BJ (cell line): ENCODE measurements at regions not wholly inside any gene's neighbourhood (a gene's known extent, or its start where the extent isn't known, plus 50 kb on each side); places are given as distances from the start of the nearest gene placed in this dataset.

ENCODE experiments used
- CTCF ChIA-PET: fragments of 350-600 bp; formaldehyde crosslinking; extraction: SDS; loops from one replicate; lab custom pipeline; 2021; ENCODE audit warnings: antibody characterized with exemption, inconsistent platforms; lab: Yijun Ruan, JAX
- POLR2A ChIA-PET: fragments of 300-600 bp; sonication (Branson Sonifier 250); formaldehyde crosslinking; extraction: SDS; loops from one replicate; lab custom pipeline; 2021; ENCODE audit warnings: antibody characterized with exemption; lab: Charles Lee
- DNase-seq: peaks from one replicate; pipeline ENCODE4 v3.0.0-alpha.2; 2011; ENCODE audit warnings: low read depth
- H3K27me3 ChIP-seq: 2 replicates; pipeline ENCODE4 v1.6.0; 2011; ENCODE audit warnings: low read length; ENCODE audit not compliant: control insufficient read depth, insufficient read depth
- H3K36me3 ChIP-seq: 2 replicates; pipeline ENCODE4 v1.5.1; 2011; ENCODE audit warnings: low read length; ENCODE audit not compliant: control insufficient read depth, insufficient read depth
- H3K4me3 ChIP-seq: 2 replicates; pipeline ENCODE4 v1.5.1; 2011; ENCODE audit warnings: low read depth, mild to moderate bottlenecking, control low read depth, low read length
- CTCF ChIP-seq: IDR thresholded peaks from 2 replicates; pipeline ENCODE4 v1.5.1; 2011; ENCODE audit warnings: low read depth, mild to moderate bottlenecking, control low read depth, inconsistent platforms, low read length, moderate library complexity; ENCODE audit not compliant: insufficient read depth

- no peak overlapping the region for H3K4me3 ChIP-seq
- H3K36me3 ChIP-seq, result no peaks in the 10 kb centered on the region
- TF ChIP-seq CTCF, result no peak
- ChIA-PET POLR2A (no interaction called here), CTCF (interaction anchor here (0.7 to 1.2 kb wide), 2 partner anchors 12 to 87 kb away, joined by 3 read pairs; no protein-coding TSS in a partner anchor)
- peaks cover under 1% of the 10 kb centered on the region for H3K27me3 ChIP-seq
- DNase-seq, result no peak
Measured at GRCh38 chr9:129252937-129253802, 75.1 kb upstream of the IER5L start.

GRCh38 chr9:129250786-129251185, 72.7 kb upstream of the IER5L start:
- Histone ChIP-seq H3K36me3 (no peaks in the 10 kb centered on the region), H3K4me3 (no peak overlapping the region), H3K27me3 (peaks cover 2% of the 10 kb centered on the region)
- POLR2A ChIA-PET, result no interaction called here
- DNase-seq, result no peak
- no peak for TF ChIP-seq CTCF
- CTCF ChIA-PET, result interaction anchor here (1.0 kb wide), 1 partner anchor 13 kb away, joined by 4 read pairs; no protein-coding TSS in a partner anchor

- ChIA-PET POLR2A (no interaction called here), CTCF (interaction anchor here (0.6 to 1.6 kb wide), 4 partner anchors 9 to 364 kb away, joined by 3 to 4 read pairs (median 3); no protein-coding TSS in a partner anchor)
- Histone ChIP-seq H3K36me3 (no peaks in the 10 kb centered on the region), H3K4me3 (no peak overlapping the region), H3K27me3 (peaks cover 2% of the 10 kb centered on the region)
- DNase-seq, result no peak
- no peak for TF ChIP-seq CTCF
Measured at GRCh38 chr9:129247285-129248153, 69.5 kb upstream of the IER5L start.

GRCh38 chr9:129245276-129245675, 67.2 kb upstream of the IER5L start:
- DNase-seq, result no peak
- Histone ChIP-seq H3K36me3 (no peaks in the 10 kb centered on the region), H3K4me3 (no peak overlapping the region), H3K27me3 (peaks cover 2% of the 10 kb centered on the region)
- POLR2A ChIA-PET, result no interaction called here
- TF ChIP-seq CTCF, result no peak
- CTCF ChIA-PET, result no interaction called here

GRCh38 chr9:129242971-129243561, 65.0 kb upstream of the IER5L start:
- POLR2A ChIA-PET, result no interaction called here

More at GRCh38 chr9:129242971-129243561, 65.0 kb upstream of the IER5L start:
- peaks cover under 1% of the 10 kb centered on the region; the same call in 1 of the 2 replicates for H3K27me3 ChIP-seq
- CTCF ChIA-PET, result no interaction called here
- DNase-seq, result no peak
- TF ChIP-seq CTCF, result no peak
- H3K4me3 ChIP-seq, result no peak overlapping the region
- no peaks in the 10 kb centered on the region for H3K36me3 ChIP-seq
